HG03135 (cell line): ENCODE measurements at regions not wholly inside any gene's neighbourhood (a gene's known extent, or its start where the extent isn't known, plus 50 kb on each side); places are given as distances from the start of the nearest gene placed in this dataset.

Experiments used
- ATAC-seq: cut with Tn5 transposase; IDR thresholded peaks from one replicate; pipeline ENCODE4 v1.9.1; 2021; ENCODE audit warnings: mild to moderate bottlenecking, moderate library complexity; ENCODE audit not compliant: unreplicated experiment

- no peak for ATAC-seq
Measured at GRCh38 chr15:93500155-93500554, 411.1 kb upstream of the RGMA start.

GRCh38 chr15:93497291-93497690, 408.3 kb upstream of the RGMA start:
- no peak for ATAC-seq

GRCh38 chr15:93496888-93497287, 407.9 kb upstream of the RGMA start:
- ATAC-seq, result no peak

GRCh38 chr15:93495799-93496637, 407.0 kb upstream of the RGMA start:
- no peak for ATAC-seq

GRCh38 chr15:93493172-93493571, 404.2 kb upstream of the RGMA start:
- no peak for ATAC-seq

- no peak for ATAC-seq
Measured at GRCh38 chr15:93491291-93491690, 402.3 kb upstream of the RGMA start.

- no peak for ATAC-seq
Measured at GRCh38 chr15:93488296-93488713, 399.3 kb upstream of the RGMA start.

GRCh38 chr15:93486407-93487117, 397.6 kb upstream of the RGMA start:
- ATAC-seq, result no peak

GRCh38 chr15:93485438-93486327, 396.7 kb upstream of the RGMA start:
- no peak for ATAC-seq

- ATAC-seq, result no peak
Measured at GRCh38 chr15:93483923-93484322, 394.9 kb upstream of the RGMA start.

- ATAC-seq, result no peak
Measured at GRCh38 chr15:93482731-93483130, 393.7 kb upstream of the RGMA start.

GRCh38 chr15:93479715-93480114, 390.7 kb upstream of the RGMA start:
- ATAC-seq, result no peak

GRCh38 chr15:93478947-93479346, 389.9 kb upstream of the RGMA start:
- no peak for ATAC-seq

GRCh38 chr15:93477721-93478120, 388.7 kb upstream of the RGMA start:
- no peak for ATAC-seq

- ATAC-seq, result no peak
Measured at GRCh38 chr15:93477188-93477587, 388.2 kb upstream of the RGMA start.

- ATAC-seq, result no peak
Measured at GRCh38 chr15:93476491-93477177, 387.6 kb upstream of the RGMA start.

GRCh38 chr15:93474728-93475127, 385.7 kb upstream of the RGMA start:
- no peak for ATAC-seq

GRCh38 chr15:93469994-93470393, 381.0 kb upstream of the RGMA start:
- ATAC-seq, result no peak

- no peak for ATAC-seq
Measured at GRCh38 chr15:93467337-93467736, 378.3 kb upstream of the RGMA start.

- ATAC-seq, result no peak
Measured at GRCh38 chr15:93466380-93466779, 377.4 kb upstream of the RGMA start.

- no peak for ATAC-seq
Measured at GRCh38 chr15:93462690-93463089, 373.7 kb upstream of the RGMA start.
